GM12878 (cell line): ENCODE measurements at regions not wholly inside any gene's neighbourhood (a gene's known extent, or its start where the extent isn't known, plus 50 kb on each side); places are given as distances from the start of the nearest gene placed in this dataset.

Source experiments
- ATAC-seq: fragments of 200-7000 bp; cut with Tn5 transposase; 3 replicates; pipeline ENCODE4 v1.9.1; 2020; ENCODE audit warnings: mild to moderate bottlenecking, moderate library complexity
- BruUV-seq: library from RNA; stranded (reverse); fragments of 400-500 nt; replicated peaks from 2 replicates; lab custom pipeline; 2021; lab: Mats Ljungman, UMichigan
- CTCF ChIA-PET: fragments of 300-600 bp; sonication (Branson Sonifier 250); formaldehyde crosslinking; extraction: SDS; loops from one replicate; lab custom pipeline; 2021; ENCODE audit warnings: inconsistent platforms; lab: Yijun Ruan, JAX
- POLR2A ChIA-PET: fragments of 350-600 bp; formaldehyde crosslinking; extraction: SDS; loops from one replicate; lab custom pipeline; 2021; ENCODE audit warnings: inconsistent platforms; lab: Charles Lee
- RAD21 ChIA-PET: fragments of 300-600 bp; sonication (Branson Sonifier 250); formaldehyde crosslinking; loops from one replicate; lab custom pipeline; 2023; ENCODE audit warnings: antibody characterized with exemption; ENCODE audit not compliant: unreplicated experiment; lab: Charles Lee
- SMC1A ChIA-PET: fragments of 300-600 bp; sonication (Branson Sonifier 250); formaldehyde crosslinking; loops from one replicate; lab custom pipeline; 2023; ENCODE audit not compliant: unreplicated experiment, uncharacterized antibody; lab: Charles Lee
- DNase-seq: peaks from one replicate; pipeline ENCODE4 v3.0.0-alpha.2; 2011; ENCODE audit warnings: low read depth, low spot score
- FAIRE-seq: peaks from 3 replicates; lab custom pipeline; 2011; peaks lifted over from hg19 to GRCh38; lab: Jason Lieb, UNC
- H2AFZ ChIP-seq: 2 replicates; pipeline ENCODE4 v1.6.0; 2011; ENCODE audit warnings: low read depth, low read length, control low read depth; ENCODE audit not compliant: control insufficient read depth
- H3K27ac ChIP-seq: 2 replicates; pipeline ENCODE4 v1.5.1; 2011; ENCODE audit warnings: control low read depth; ENCODE audit not compliant: control insufficient read depth, insufficient read depth
- H3K27me3 ChIP-seq, 2 experiments: replicated peaks in 1 of 2; 2 replicates each; pipeline versions ENCODE4 v1.6.0 to v1.6.1; 2011; ENCODE audit warnings: low read length in 1 of 2; ENCODE audit not compliant: control insufficient read depth in 2 of 2, insufficient read depth in 2 of 2
- H3K36me3 ChIP-seq, 2 experiments: 2 replicates each; pipeline ENCODE4 v1.5.1; 2011; ENCODE audit warnings: low read length in 1 of 2; ENCODE audit not compliant: control insufficient read depth in 2 of 2, insufficient read depth in 2 of 2
- H3K4me1 ChIP-seq: 2 replicates; pipeline ENCODE4 v1.6.1; 2011; ENCODE audit warnings: mild to moderate bottlenecking, low read length, moderate library complexity, mixed read lengths; ENCODE audit not compliant: control insufficient read depth, insufficient read depth
- H3K4me2 ChIP-seq: 2 replicates; pipeline ENCODE4 v1.6.0; 2011; ENCODE audit warnings: control low read depth; ENCODE audit not compliant: control insufficient read depth, insufficient read depth
- H3K4me3 ChIP-seq: fragments of 200-600 bp; sonication (generic); 2 replicates; pipeline ENCODE4 v1.5.1; 2016
- H3K79me2 ChIP-seq: 2 replicates; pipeline ENCODE4 v1.6.0; 2011; ENCODE audit warnings: low read length; ENCODE audit not compliant: control insufficient read depth, insufficient read depth
- H3K9ac ChIP-seq: 2 replicates; pipeline ENCODE4 v1.8.0; 2011; ENCODE audit warnings: low read length, control low read depth, mixed read lengths; ENCODE audit not compliant: control insufficient read depth, insufficient read depth
- H3K9me3 ChIP-seq: replicated peaks from 3 replicates; pipeline ENCODE4 v1.5.1; 2011; ENCODE audit warnings: mild to moderate bottlenecking, low read length; ENCODE audit not compliant: control insufficient read depth, insufficient read depth
- H4K20me1 ChIP-seq: 2 replicates; pipeline ENCODE4 v1.6.0; 2011; ENCODE audit not compliant: control insufficient read depth, insufficient read depth
- ATF3 ChIP-seq: IDR thresholded peaks from 2 replicates; pipeline ENCODE4 v1.6.1; 2011; ENCODE audit warnings: low read depth, mild to moderate bottlenecking, low read length, moderate library complexity, borderline replicate concordance; ENCODE audit errors: extremely low read depth
- ATF7 ChIP-seq: fragments of 450-650 bp; IDR thresholded peaks from 2 replicates; pipeline ENCODE4 v1.6.1; 2016; ENCODE audit warnings: low read depth, mild to moderate bottlenecking
- BCL11A ChIP-seq: IDR thresholded peaks from 2 replicates; pipeline ENCODE4 v1.6.1; 2011; ENCODE audit warnings: low read depth, low read length
- CEBPB ChIP-seq, 2 experiments: fragments of 150-350 bp in 1 of 2; IDR thresholded peaks; 2 replicates each; pipeline ENCODE4 v1.6.1; 2012 to 2014; ENCODE audit warnings: low read depth in 2 of 2, low read length in 2 of 2, borderline replicate concordance in 1 of 2, inconsistent platforms in 1 of 2
- CEBPZ ChIP-seq: fragments of 150-350 bp; IDR thresholded peaks from 2 replicates; pipeline ENCODE4 v1.6.1; 2016; ENCODE audit warnings: low read depth, low read length
- CREB1 ChIP-seq: IDR thresholded peaks from 2 replicates; pipeline ENCODE4 v1.6.1; 2012; ENCODE audit warnings: low read depth, mild to moderate bottlenecking, inconsistent platforms
- EED ChIP-seq: sonication (generic); IDR thresholded peaks from 2 replicates; pipeline ENCODE4 v1.6.1; 2016; ENCODE audit warnings: antibody characterized with exemption, low read depth
- HCFC1 ChIP-seq: fragments of 150-350 bp; IDR thresholded peaks from 2 replicates; pipeline ENCODE4 v1.6.1; 2014; ENCODE audit warnings: low read length
- KDM1A ChIP-seq: fragments of 200-600 bp; sonication (generic); IDR thresholded peaks from 2 replicates; pipeline ENCODE4 v1.6.1; 2016; ENCODE audit warnings: borderline replicate concordance
- PAX5 ChIP-seq: IDR thresholded peaks from 2 replicates; pipeline ENCODE4 v1.6.1; 2011; ENCODE audit warnings: low read depth, low read length, borderline replicate concordance
- RAD21 ChIP-seq: IDR thresholded peaks from 2 replicates; pipeline ENCODE4 v1.6.1; 2011; ENCODE audit warnings: mild to moderate bottlenecking, low read depth, low read length, moderate library complexity; ENCODE audit not compliant: insufficient read depth
- SUZ12 ChIP-seq: fragments of 200-600 bp; sonication (generic); IDR thresholded peaks from one replicate; pipeline ENCODE4 v1.6.1; 2018; ENCODE audit warnings: antibody characterized with exemption, mild to moderate bottlenecking; ENCODE audit not compliant: unreplicated experiment
- YBX1 ChIP-seq: fragments of 450-650 bp; IDR thresholded peaks from 2 replicates; pipeline ENCODE4 v1.6.1; 2016; ENCODE audit warnings: antibody characterized with exemption
- ZNF24 ChIP-seq: fragments of 450-650 bp; IDR thresholded peaks from 2 replicates; pipeline ENCODE4 v1.6.1; 2017; ENCODE audit warnings: antibody characterized with exemption, mild to moderate bottlenecking
- ZSCAN29 ChIP-seq: fragments of 450-650 bp; IDR thresholded peaks from 2 replicates; pipeline ENCODE4 v1.6.1; 2017; ENCODE audit warnings: mild to moderate bottlenecking, moderate library complexity
- WGBS: methylation state at CpG from one replicate; pipeline ENCODE4 v1.1.6; 2016; ENCODE audit warnings: low lambda C conversion rate; ENCODE audit not compliant: insufficient replicate concordance, insufficient coverage; ENCODE audit errors: missing lambda C conversion rate; 5-methylcytosine and 5-hydroxymethylcytosine counted together
- in situ Hi-C: fragments of 300-500 bp; cut with MboI; formaldehyde crosslinking; loops from 9 replicates; pipeline ENCODE4 v1.14.3; 2018; ENCODE audit warnings: mixed read lengths
- intact Hi-C: fragments of 100-400 bp; cut with micrococcal nuclease; formaldehyde crosslinking; loops from one replicate; pipeline ENCODE4 v1.14.2; 2022; ENCODE audit not compliant: unreplicated experiment

GRCh38 chr5:62144401-62145022 lies 161.5 kb upstream of the KIF2A start:
- intact Hi-C loops, result no loop called here
- SMC1A ChIA-PET, result no interaction called here
- Histone ChIP-seq H3K4me3 (no peak overlapping the region), H3K79me2 (no peaks in the 10 kb centered on the region), H3K27me3 (0 out of 4 replicates have a peak, but pooled peaks cover 0 to 2% of the 10 kb centered on the region in 2 experiments), H2AFZ (no peak overlapping the region), H4K20me1 (no peaks in the 10 kb centered on the region), H3K36me3 (no peaks in the 10 kb centered on the region), H3K4me1 (no peaks in the 10 kb centered on the region), H3K9me3 (no peaks in the 10 kb centered on the region), H3K4me2 (no peak overlapping the region), H3K9ac (no peak overlapping the region), H3K27ac (no peak overlapping the region)
- DNase-seq (no peak), FAIRE-seq (no peak), ATAC-seq (no peak)
- BruUV-seq, result no TSS peak
- RAD21 ChIA-PET, result no interaction called here
- WGBS, result 29% methylated on average over 5 of the region's 5 CpGs
- TF ChIP-seq CEBPB (IDR thresholded peaks at IDR 0.05; ENCODE audit: borderline replicate concordance in 1 of 2, low read depth in 2 of 2, low read length in 2 of 2) (no peak), ZSCAN29 (no peak), RAD21 (no peak), PAX5 (no peak), ZNF24 (no peak), EED (no peak), SUZ12 (no peak), BCL11A (no peak), YBX1 (no peak), CEBPZ (no peak), ATF7 (no peak), ATF3 (no peak), HCFC1 (no peak), CREB1 (no peak), KDM1A (no peak)
- POLR2A ChIA-PET, result no interaction called here
- CTCF ChIA-PET, result interaction anchor here (0.9 to 1.8 kb wide), 7 partner anchors 9 to 1089 kb away, joined by 3 to 12 read pairs (median 3); no protein-coding TSS in a partner anchor
- in situ Hi-C loops, result no loop called here
